HFFc6 (cell line): ENCODE measurements at regions not wholly inside any gene's neighbourhood (a gene's known extent, or its start where the extent isn't known, plus 50 kb on each side); places are given as distances from the start of the nearest gene placed in this dataset.

ENCODE experiments used
- DNase-seq: peaks from one replicate; pipeline ENCODE4 v3.0.0-alpha.2; 2018
- H3K27ac Mint-ChIP-seq: 2 replicates; pipeline ENCODE4 v1.8.0; 2020; ENCODE audit warnings: mild to moderate bottlenecking, mixed read lengths
- H3K27me3 Mint-ChIP-seq: 2 replicates; pipeline ENCODE4 v1.8.0; 2021; ENCODE audit warnings: mild to moderate bottlenecking, moderate library complexity, mixed read lengths; ENCODE audit not compliant: insufficient read depth
- H3K36me3 Mint-ChIP-seq: 2 replicates; pipeline ENCODE4 v1.8.0; 2021; ENCODE audit warnings: low read depth, mixed read lengths
- H3K4me1 Mint-ChIP-seq: 2 replicates; pipeline ENCODE4 v1.8.0; 2020; ENCODE audit warnings: low read depth, mixed read lengths
- H3K4me3 Mint-ChIP-seq: 2 replicates; pipeline ENCODE4 v1.8.0; 2020; ENCODE audit warnings: mild to moderate bottlenecking, moderate library complexity, mixed read lengths
- H3K9me3 Mint-ChIP-seq: 2 replicates; pipeline ENCODE4 v1.8.0; 2020; ENCODE audit warnings: mild to moderate bottlenecking, mixed read lengths
- CTCF ChIP-seq: fragments of 200-600 bp; sonication (generic); IDR thresholded peaks from 2 replicates; pipeline ENCODE4 v1.5.0; 2021; ENCODE audit warnings: antibody characterized with exemption, mild to moderate bottlenecking

- no peaks in the 10 kb centered on the region for H3K36me3 Mint-ChIP-seq
- H3K4me1 Mint-ChIP-seq, result peaks cover 8% of the 10 kb centered on the region; the same call in 1 of the 2 replicates
- no peak for DNase-seq
- TF ChIP-seq CTCF, result no peak
- H3K27ac Mint-ChIP-seq, result no peak overlapping the region
- H3K27me3 Mint-ChIP-seq, result peaks cover 28% of the 10 kb centered on the region
- no peaks in the 10 kb centered on the region for H3K9me3 Mint-ChIP-seq
- no peak overlapping the region for H3K4me3 Mint-ChIP-seq
These were observed 318.9 kb downstream of the DLEU7 start for GRCh38 chr13:50524560-50524959.

- Mint-ChIP-seq H3K27ac (no peak overlapping the region), H3K4me1 (peaks cover 14% of the 10 kb centered on the region; the same call in 1 of the 2 replicates), H3K4me3 (no peak overlapping the region), H3K9me3 (no peaks in the 10 kb centered on the region), H3K36me3 (no peaks in the 10 kb centered on the region), H3K27me3 (peaks cover 19% of the 10 kb centered on the region)
- DNase-seq, result no peak
- no peak for TF ChIP-seq CTCF
These were observed 316.8 kb downstream of the DLEU7 start for GRCh38 chr13:50526661-50527071.

GRCh38 chr13:50527188-50527587 is 316.3 kb downstream of the DLEU7 start:
- no peak for TF ChIP-seq CTCF
- no peak for DNase-seq
- Mint-ChIP-seq H3K4me3 (no peak overlapping the region), H3K9me3 (no peaks in the 10 kb centered on the region), H3K27me3 (peaks cover 17% of the 10 kb centered on the region), H3K36me3 (no peaks in the 10 kb centered on the region), H3K4me1 (peaks cover 19% of the 10 kb centered on the region), H3K27ac (no peak overlapping the region)

GRCh38 chr13:50527612-50528509 is 315.6 kb downstream of the DLEU7 start:
- Mint-ChIP-seq H3K4me3 (no peak overlapping the region), H3K9me3 (no peaks in the 10 kb centered on the region), H3K4me1 (peaks cover 26% of the 10 kb centered on the region), H3K36me3 (no peaks in the 10 kb centered on the region), H3K27ac (no peak overlapping the region), H3K27me3 (peaks cover 15% of the 10 kb centered on the region)
- no peak for TF ChIP-seq CTCF
- DNase-seq, result no peak

DNA sequence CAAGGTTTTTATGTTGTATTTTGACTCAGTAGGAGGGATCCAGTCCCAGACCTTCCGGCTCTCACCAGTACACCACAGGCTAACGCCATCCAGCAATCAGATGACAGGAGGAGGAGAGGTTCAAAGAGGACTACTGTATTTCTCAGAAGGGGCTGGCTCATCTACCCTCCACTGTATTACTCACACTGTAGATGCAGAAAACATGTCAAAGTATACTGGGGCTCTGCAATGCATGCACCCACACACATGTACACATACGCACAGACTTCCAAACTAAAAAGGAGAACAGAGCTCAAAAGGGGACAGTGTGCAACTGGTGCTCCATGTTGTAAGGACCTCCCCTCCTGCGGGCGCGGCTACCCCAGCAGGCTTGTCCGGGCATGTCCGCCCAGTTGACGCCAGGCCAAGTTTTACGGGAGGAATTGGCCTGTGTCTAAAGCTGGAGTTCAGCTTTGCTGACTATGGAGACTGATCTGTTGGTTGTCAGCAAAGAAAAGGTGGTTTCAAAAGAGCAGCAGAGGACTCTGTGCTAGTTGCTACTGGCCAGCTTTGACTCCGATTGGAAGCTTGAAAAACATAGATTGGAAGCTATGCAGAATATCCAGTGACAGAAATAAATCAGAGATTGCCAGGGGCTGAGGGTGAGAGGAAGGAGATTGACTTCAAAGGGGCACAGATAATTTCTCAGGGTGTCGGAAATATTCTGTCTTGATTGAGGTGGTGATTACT is 314.2 kb downstream of the DLEU7 start:
- Mint-ChIP-seq H3K4me1 (peaks cover 28% of the 10 kb centered on the region), H3K27ac (peak overlapping the region; percentile 78; the same call in 1 of the 2 replicates), H3K27me3 (peaks cover 10% of the 10 kb centered on the region), H3K4me3 (peak overlapping the region; percentile 53; the same call in 1 of the 2 replicates), H3K36me3 (no peaks in the 10 kb centered on the region), H3K9me3 (no peaks in the 10 kb centered on the region)
- DNase-seq, result no peak
- TF ChIP-seq CTCF, result no peak
